Glomerular visceral epithelial cell (primary cell): ENCODE measurements at regions not wholly inside any gene's neighbourhood (a gene's known extent, or its start where the extent isn't known, plus 50 kb on each side); places are given as distances from the start of the nearest gene placed in this dataset.

ENCODE experiments used
- DNase-seq: peaks from one replicate; pipeline ENCODE4 v3.0.0-alpha.2; 2016; ENCODE audit errors: extremely low spot score

- DNase-seq: no peak
Measured at GRCh38 chr5:132130918-132131715, 57.5 kb downstream of the CSF2 start.

GRCh38 chr5:132132138-132132537, 58.5 kb downstream of the CSF2 start:
- no peak for DNase-seq

GRCh38 chr5:132134384-132134783, 60.8 kb downstream of the CSF2 start:
- peak; percentile 51 for DNase-seq

- DNase-seq: no peak
Measured at GRCh38 chr5:132136906-132137305, 63.3 kb downstream of the CSF2 start.

- no peak for DNase-seq
Measured at GRCh38 chr5:132138260-132138659, 64.7 kb downstream of the CSF2 start.
